DMS153 (cell line): ENCODE measurements at regions not wholly inside any gene's neighbourhood (a gene's known extent, or its start where the extent isn't known, plus 50 kb on each side); places are given as distances from the start of the nearest gene placed in this dataset.

Source experiments
- DNase-seq: peaks from one replicate; lab custom pipeline; 2025; lab: John Stamatoyannopoulos, UW

GRCh38 chr5:60259730-60260129 is 366.2 kb upstream of the PDE4D start:
- DNase-seq = no peak

GRCh38 chr5:60257596-60258271 is 364.2 kb upstream of the PDE4D start:
- DNase-seq = no peak

- no peak for DNase-seq
Observed at GRCh38 chr5:60256546-60256945, 363.0 kb upstream of the PDE4D start.

GRCh38 chr5:60248901-60249300 is 355.4 kb upstream of the PDE4D start:
- no peak for DNase-seq

GRCh38 chr5:60243713-60244112 is 350.2 kb upstream of the PDE4D start:
- DNase-seq = no peak

- no peak for DNase-seq
Observed at GRCh38 chr5:60232036-60232795, 338.7 kb upstream of the PDE4D start.

GRCh38 chr5:60230456-60230855 is 336.9 kb upstream of the PDE4D start:
- no peak for DNase-seq

GRCh38 chr5:60229691-60230185 is 336.2 kb upstream of the PDE4D start:
- DNase-seq = no peak

- DNase-seq = no peak
Observed at GRCh38 chr5:60228676-60229075, 335.1 kb upstream of the PDE4D start.

- no peak for DNase-seq
Observed at GRCh38 chr5:60226128-60226527, 332.6 kb upstream of the PDE4D start.

GRCh38 chr5:60223342-60223741 is 329.8 kb upstream of the PDE4D start:
- DNase-seq = peak; percentile 24

- no peak for DNase-seq
Observed at GRCh38 chr5:60219921-60220320, 326.4 kb upstream of the PDE4D start.

GRCh38 chr5:60210810-60211209 is 317.3 kb upstream of the PDE4D start:
- no peak for DNase-seq

- DNase-seq = no peak
Observed at GRCh38 chr5:60209146-60209840, 315.8 kb upstream of the PDE4D start.

- no peak for DNase-seq
Observed at GRCh38 chr5:60208716-60209115, 315.2 kb upstream of the PDE4D start.

- DNase-seq = no peak
Observed at GRCh38 chr5:60207040-60207439, 313.5 kb upstream of the PDE4D start.

- DNase-seq = no peak
Observed at GRCh38 chr5:60206234-60206633, 312.7 kb upstream of the PDE4D start.

- DNase-seq = no peak
Observed at GRCh38 chr5:60205071-60205470, 311.5 kb upstream of the PDE4D start.

GRCh38 chr5:60196385-60197113 is 303.0 kb upstream of the PDE4D start:
- no peak for DNase-seq

- DNase-seq = no peak
Observed at GRCh38 chr5:60195551-60195950, 302.0 kb upstream of the PDE4D start.

GRCh38 chr5:60195083-60195482 is 301.6 kb upstream of the PDE4D start:
- no peak for DNase-seq
